ENCODE measurements at regions not wholly inside any gene's neighbourhood (a gene's known extent, or its start where the extent isn't known, plus 50 kb on each side); places are given as distances from the start of the nearest gene placed in this dataset.

DNA sequence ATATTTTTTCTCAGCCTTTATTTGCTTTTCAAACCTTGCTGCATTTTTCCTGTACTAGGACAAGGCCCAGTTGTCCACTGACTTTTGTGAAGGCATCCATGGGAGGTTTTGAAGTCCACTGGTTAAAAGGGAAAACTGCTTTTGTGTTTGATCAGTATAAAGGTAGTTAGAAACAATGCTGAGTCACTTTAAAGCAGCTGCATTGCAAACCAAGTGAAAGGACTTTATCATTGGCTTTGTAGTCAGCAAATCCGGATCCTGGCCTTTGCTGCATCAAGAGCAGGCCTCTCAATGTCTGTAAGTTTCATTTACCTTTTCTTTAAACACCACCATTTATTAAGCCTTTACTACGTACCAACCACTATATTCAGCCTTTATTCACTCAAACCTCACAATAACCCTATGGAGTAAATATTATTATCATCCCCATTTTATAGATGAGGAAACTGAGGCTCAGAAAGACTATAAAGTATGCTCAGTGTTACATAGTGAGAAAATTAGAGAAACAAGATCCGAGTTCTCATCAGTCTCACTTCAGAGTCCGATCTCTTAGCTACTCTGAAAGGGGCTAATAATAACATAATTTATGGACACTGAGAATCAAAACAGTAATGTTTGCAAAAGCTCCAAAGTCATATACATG is 60.6 kb upstream of the HSD17B12 start:
- Mint-ChIP-seq H3K36me3 (peaks cover 2% of the 10 kb centered on the region), H3K4me1 (no peaks in the 10 kb centered on the region), H3K27ac (no peak overlapping the region), H3K27me3 (peaks cover 9% of the 10 kb centered on the region), H3K9me3 (peaks cover 6% of the 10 kb centered on the region), H3K4me3 (no peak overlapping the region)
- CTCF ChIA-PET: no interaction called here
- DNase-seq: no peak

DNA sequence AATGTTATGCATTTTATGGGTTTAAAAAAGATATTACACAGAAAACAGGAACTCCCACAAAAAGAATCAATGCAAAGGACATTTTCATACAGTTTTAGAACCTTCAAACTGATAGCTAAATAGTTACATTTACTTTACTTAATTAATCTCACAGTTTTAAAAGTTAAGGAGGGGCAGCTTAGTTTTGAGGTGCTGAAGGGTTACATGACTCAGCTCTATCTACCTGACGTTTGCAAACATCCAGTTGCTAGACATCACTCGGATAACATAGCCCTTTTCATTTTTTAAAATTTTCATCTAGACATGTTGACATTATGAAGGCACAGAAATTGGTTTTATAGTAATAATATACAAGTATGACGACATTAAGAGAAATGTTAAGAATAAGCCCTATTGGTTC is 53.7 kb upstream of the HSD17B12 start:
- no peak for DNase-seq
- H3K9me3 Mint-ChIP-seq: no peaks in the 10 kb centered on the region
- H3K36me3 Mint-ChIP-seq: no peaks in the 10 kb centered on the region
- H3K27ac Mint-ChIP-seq: no peak overlapping the region
- no peaks in the 10 kb centered on the region for H3K4me1 Mint-ChIP-seq
- peaks cover 24% of the 10 kb centered on the region for H3K27me3 Mint-ChIP-seq
- H3K4me3 Mint-ChIP-seq: no peak overlapping the region
- CTCF ChIA-PET: no interaction called here

All from activated naive CD4-positive, alpha-beta T cell treated with anti-CD3 and anti-CD28 coated beads, Interleukin-2, amount 10 ng/mL, durations not matched to agents 7 days and 5 days (primary cell).